Endothelial cell (in vitro differentiated cells): ENCODE measurements at regions not wholly inside any gene's neighbourhood (a gene's known extent, or its start where the extent isn't known, plus 50 kb on each side); places are given as distances from the start of the nearest gene placed in this dataset.

ENCODE experiments used
- DNase-seq: peaks from one replicate; pipeline ENCODE4 v3.0.0; 2021; ENCODE audit warnings: low spot score
- H3K27ac Mint-ChIP-seq: one replicate; pipeline ENCODE4 v1.8.0; 2021; ENCODE audit warnings: mixed read lengths, inconsistent platforms; ENCODE audit not compliant: unreplicated experiment
- H3K27me3 Mint-ChIP-seq: one replicate; pipeline ENCODE4 v1.8.0; 2021; ENCODE audit warnings: mild to moderate bottlenecking, moderate library complexity, mixed read lengths, inconsistent platforms; ENCODE audit not compliant: unreplicated experiment
- H3K36me3 Mint-ChIP-seq: one replicate; pipeline ENCODE4 v1.8.0; 2021; ENCODE audit warnings: mild to moderate bottlenecking, low read depth, mixed read lengths, inconsistent platforms; ENCODE audit not compliant: unreplicated experiment
- H3K4me1 Mint-ChIP-seq: one replicate; pipeline ENCODE4 v1.8.0; 2021; ENCODE audit warnings: mild to moderate bottlenecking, mixed read lengths, inconsistent platforms; ENCODE audit not compliant: unreplicated experiment
- H3K4me3 Mint-ChIP-seq: one replicate; pipeline ENCODE4 v1.8.0; 2021; ENCODE audit warnings: mild to moderate bottlenecking, mixed read lengths, inconsistent platforms; ENCODE audit not compliant: unreplicated experiment
- H3K9me3 Mint-ChIP-seq: one replicate; pipeline ENCODE4 v1.8.0; 2021; ENCODE audit warnings: mixed read lengths, inconsistent platforms; ENCODE audit not compliant: unreplicated experiment
- CTCF ChIP-seq: fragments of 200-600 bp; sonication (generic); IDR thresholded peaks from one replicate; pipeline ENCODE4 v1.5.0; 2021; ENCODE audit warnings: antibody characterized with exemption; ENCODE audit not compliant: unreplicated experiment

GRCh38 chr3:87147562-87147961 lies 79.5 kb upstream of the CHMP2B start:
- peaks cover 2% of the 10 kb centered on the region for H3K27me3 Mint-ChIP-seq
- H3K4me3 Mint-ChIP-seq, result no peak overlapping the region
- no peak overlapping the region for H3K27ac Mint-ChIP-seq
- no peak for DNase-seq
- no peak for TF ChIP-seq CTCF
- H3K4me1 Mint-ChIP-seq, result no peaks in the 10 kb centered on the region
- peaks cover 3% of the 10 kb centered on the region for H3K36me3 Mint-ChIP-seq
- no peaks in the 10 kb centered on the region for H3K9me3 Mint-ChIP-seq

GRCh38 chr3:87145553-87145952 lies 81.6 kb upstream of the CHMP2B start:
- H3K27me3 Mint-ChIP-seq, result no peaks in the 10 kb centered on the region
- no peaks in the 10 kb centered on the region for H3K4me1 Mint-ChIP-seq
- H3K27ac Mint-ChIP-seq, result no peak overlapping the region
- no peak overlapping the region for H3K4me3 Mint-ChIP-seq
- peaks cover 6% of the 10 kb centered on the region for H3K9me3 Mint-ChIP-seq
- no peak for DNase-seq
- H3K36me3 Mint-ChIP-seq, result peaks cover 3% of the 10 kb centered on the region
- no peak for TF ChIP-seq CTCF

GRCh38 chr3:87136066-87136596 lies 91.0 kb upstream of the CHMP2B start:
- Mint-ChIP-seq H3K27me3 (no peaks in the 10 kb centered on the region), H3K4me3 (no peak overlapping the region), H3K27ac (no peak overlapping the region), H3K36me3 (no peaks in the 10 kb centered on the region), H3K9me3 (no peaks in the 10 kb centered on the region), H3K4me1 (no peaks in the 10 kb centered on the region)
- no peak for TF ChIP-seq CTCF
- no peak for DNase-seq

- no peak for TF ChIP-seq CTCF
- H3K4me3 Mint-ChIP-seq, result no peak overlapping the region
- H3K36me3 Mint-ChIP-seq, result no peaks in the 10 kb centered on the region
- H3K9me3 Mint-ChIP-seq, result no peaks in the 10 kb centered on the region
- H3K4me1 Mint-ChIP-seq, result no peaks in the 10 kb centered on the region
- H3K27me3 Mint-ChIP-seq, result no peaks in the 10 kb centered on the region
- no peak overlapping the region for H3K27ac Mint-ChIP-seq
- no peak for DNase-seq
These were observed 91.7 kb upstream of the CHMP2B start for GRCh38 chr3:87135412-87135811.

- Mint-ChIP-seq H3K27ac (no peak overlapping the region), H3K36me3 (no peaks in the 10 kb centered on the region), H3K27me3 (no peaks in the 10 kb centered on the region), H3K4me3 (no peak overlapping the region), H3K4me1 (no peaks in the 10 kb centered on the region), H3K9me3 (no peaks in the 10 kb centered on the region)
- DNase-seq, result no peak
- TF ChIP-seq CTCF, result no peak
These were observed 94.3 kb upstream of the CHMP2B start for GRCh38 chr3:87132801-87133200.
